Skeletal muscle tissue (tissue), 3 donors: ENCODE measurements at regions not wholly inside any gene's neighbourhood (a gene's known extent, or its start where the extent isn't known, plus 50 kb on each side); places are given as distances from the start of the nearest gene placed in this dataset.
"Not testable (repeated sequence)": the region's sequence is repeated elsewhere in the genome, so short reads cannot be mapped to it uniquely, and the experiment has no call there.

ENCODE experiments used
- H3K27ac ChIP-seq: one replicate; pipeline ENCODE4 v1.7.0; 2013; ENCODE audit warnings: mild to moderate bottlenecking, low read depth, low read length, inconsistent platforms
- H3K27me3 ChIP-seq, 3 donors: one replicate each; pipeline ENCODE4 v1.7.0; 2013; ENCODE audit warnings: low read length in 3 of 3; ENCODE audit not compliant: control insufficient read depth in 3 of 3, insufficient read depth in 3 of 3
- H3K36me3 ChIP-seq, 3 donors: one replicate each; pipeline ENCODE4 v1.7.0; 2013; ENCODE audit warnings: low read length in 3 of 3; ENCODE audit not compliant: control insufficient read depth in 3 of 3, insufficient read depth in 3 of 3
- H3K4me1 ChIP-seq, 3 donors: one replicate each; pipeline ENCODE4 v1.7.0; 2013; ENCODE audit warnings: low read length in 3 of 3, mild to moderate bottlenecking in 3 of 3; ENCODE audit not compliant: control insufficient read depth in 3 of 3, insufficient read depth in 3 of 3
- H3K4me3 ChIP-seq, 3 donors: one replicate each; pipeline ENCODE4 v1.7.0; 2013; ENCODE audit warnings: low read length in 3 of 3
- H3K9ac ChIP-seq, 3 donors: one replicate each; pipeline ENCODE4 v1.7.0; 2013; ENCODE audit warnings: low read length in 3 of 3, mild to moderate bottlenecking in 3 of 3, moderate library complexity in 2 of 3, low read depth in 1 of 3
- H3K9me3 ChIP-seq, 3 donors: one replicate each; pipeline ENCODE4 v1.7.0; 2013; ENCODE audit warnings: low read length in 3 of 3; ENCODE audit not compliant: control insufficient read depth in 3 of 3
- donor health status: Osteomylitis.

DNA sequence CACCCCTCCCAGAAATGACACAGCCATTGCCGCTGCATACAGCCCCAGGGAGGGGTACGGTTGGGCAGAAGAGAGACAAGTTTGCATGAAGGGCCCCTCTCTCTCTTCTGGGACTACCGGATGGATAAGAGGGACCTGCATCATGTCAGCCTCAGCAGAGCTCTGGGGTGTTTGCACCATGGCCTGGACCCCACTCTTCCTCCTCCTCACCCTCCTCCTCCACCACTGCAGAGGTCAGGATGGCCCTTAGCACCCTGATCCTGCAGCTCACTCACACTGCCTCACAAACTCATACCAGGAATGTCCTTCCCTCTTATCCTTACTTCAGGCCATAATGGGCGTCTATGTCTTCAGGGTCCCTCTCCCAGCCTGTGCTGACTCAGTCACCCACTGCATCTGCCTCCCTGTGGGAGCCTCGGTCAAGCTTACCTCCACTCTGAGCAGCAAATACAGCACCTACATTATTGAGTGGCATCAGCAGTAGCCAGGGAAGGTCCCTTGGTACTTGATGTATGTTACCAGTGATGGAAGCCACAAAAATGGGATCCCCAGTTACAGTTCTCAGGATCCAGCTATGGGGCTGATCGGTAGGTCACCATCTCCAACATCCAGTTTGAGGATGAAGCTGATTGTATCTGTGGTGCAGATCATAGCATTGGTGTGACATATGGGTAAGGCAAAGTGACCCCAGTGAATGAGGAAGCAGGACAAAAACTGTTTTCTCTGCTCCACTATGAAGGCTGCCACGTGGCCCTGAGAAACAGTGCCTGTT is 62.2 kb upstream of the VPREB1 start:
- H3K27ac ChIP-seq: no peak overlapping the region
- no peaks in the 10 kb centered on the region for H3K9me3 ChIP-seq
- peaks cover 41 to 64% (median 51%) of the 10 kb centered on the region in 3 donors for H3K27me3 ChIP-seq
- no peak overlapping the region for H3K9ac ChIP-seq
- no peaks in the 10 kb centered on the region for H3K36me3 ChIP-seq
- no peaks in the 10 kb centered on the region for H3K4me1 ChIP-seq
- H3K4me3 ChIP-seq: no peak overlapping the region

DNA sequence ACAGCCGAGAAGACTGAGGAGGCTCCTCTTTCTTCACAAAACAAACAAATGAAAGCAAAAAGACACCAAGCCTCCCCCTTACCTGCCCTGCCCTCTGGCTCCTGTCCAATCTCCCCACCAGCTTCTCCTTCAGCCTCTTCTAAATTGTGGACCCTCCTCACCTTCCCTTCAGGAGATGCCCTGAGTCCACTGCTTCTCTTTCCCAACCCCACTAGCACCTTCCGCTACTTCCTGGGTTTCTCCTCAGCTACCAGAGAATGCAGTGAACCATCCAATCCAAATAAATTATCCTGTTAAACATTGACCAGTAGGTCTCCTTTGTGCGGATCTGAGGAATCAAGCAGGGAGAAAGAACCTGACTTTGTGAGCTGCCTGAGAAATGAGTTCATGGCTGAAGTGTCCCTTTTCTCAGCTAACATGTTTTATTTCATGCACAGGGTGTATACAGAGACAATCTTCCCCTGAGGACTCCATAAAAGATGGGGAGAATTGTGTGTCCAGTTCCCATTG is 63.2 kb upstream of the VPREB1 start:
- Histone ChIP-seq H3K27ac (no peak overlapping the region), H3K36me3 (no peaks in the 10 kb centered on the region), H3K4me3 (no peak overlapping the region), H3K9ac (no peak overlapping the region), H3K9me3 (no peaks in the 10 kb centered on the region), H3K27me3 (peaks cover 41 to 59% (median 54%) of the 10 kb centered on the region in 3 donors), H3K4me1 (no peaks in the 10 kb centered on the region)

DNA sequence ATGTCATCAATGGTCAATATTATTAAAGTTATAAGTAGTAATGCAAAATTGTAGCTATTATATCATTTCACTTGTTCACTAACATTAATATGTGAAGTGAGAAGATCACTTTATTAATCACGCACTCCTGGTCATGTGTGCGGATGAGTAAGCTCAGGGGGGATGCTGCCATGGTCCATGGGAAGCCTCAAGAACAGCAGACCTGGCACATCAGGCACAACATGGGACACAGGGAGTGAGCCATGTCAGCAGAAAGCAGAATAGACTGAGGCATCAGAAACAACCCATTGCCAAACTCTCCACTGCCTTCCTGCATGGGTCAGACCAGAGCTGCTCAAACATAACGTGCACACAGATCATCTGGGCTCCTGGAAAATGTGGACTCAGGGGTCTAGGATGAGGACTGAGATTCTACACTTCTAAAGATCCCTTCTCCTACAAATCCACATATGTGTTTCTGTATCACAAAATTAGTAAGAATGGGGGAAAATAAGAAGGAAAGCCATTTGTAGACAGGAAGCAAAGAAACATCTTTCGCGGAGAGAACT is 63.8 kb upstream of the VPREB1 start:
- Histone ChIP-seq H3K9ac (no peak overlapping the region), H3K4me3 (no peak overlapping the region), H3K4me1 (no peaks in the 10 kb centered on the region), H3K9me3 (no peaks in the 10 kb centered on the region), H3K27me3 (peaks cover 36 to 54% (median 50%) of the 10 kb centered on the region in 3 donors), H3K36me3 (no peaks in the 10 kb centered on the region), H3K27ac (no peak overlapping the region)

DNA sequence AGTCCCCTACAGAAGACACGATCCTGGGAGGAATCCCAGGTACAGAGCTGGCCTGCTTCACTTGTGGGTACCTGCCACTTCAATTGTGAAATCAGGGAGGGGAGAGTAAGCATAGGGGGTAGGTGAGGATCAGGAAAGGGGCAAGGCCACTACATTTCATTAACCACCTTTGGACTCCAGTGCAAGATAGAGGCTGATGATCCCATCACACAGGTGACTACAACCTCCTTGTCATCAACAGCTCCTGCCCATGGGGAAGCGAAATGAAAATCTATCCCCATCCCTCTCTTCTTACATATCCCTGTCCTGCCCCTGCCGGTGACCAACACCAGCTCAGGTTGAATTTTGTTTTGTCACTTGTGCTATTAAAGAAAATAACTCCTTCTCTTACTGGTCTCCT is 64.7 kb upstream of the VPREB1 start:
- Histone ChIP-seq H3K27me3 (peaks cover 33 to 50% (median 46%) of the 10 kb centered on the region in 3 donors), H3K9me3 (no peaks in the 10 kb centered on the region), H3K4me3 (no peak overlapping the region), H3K27ac (no peak overlapping the region), H3K4me1 (no peaks in the 10 kb centered on the region), H3K36me3 (no peaks in the 10 kb centered on the region), H3K9ac (no peak overlapping the region)

DNA sequence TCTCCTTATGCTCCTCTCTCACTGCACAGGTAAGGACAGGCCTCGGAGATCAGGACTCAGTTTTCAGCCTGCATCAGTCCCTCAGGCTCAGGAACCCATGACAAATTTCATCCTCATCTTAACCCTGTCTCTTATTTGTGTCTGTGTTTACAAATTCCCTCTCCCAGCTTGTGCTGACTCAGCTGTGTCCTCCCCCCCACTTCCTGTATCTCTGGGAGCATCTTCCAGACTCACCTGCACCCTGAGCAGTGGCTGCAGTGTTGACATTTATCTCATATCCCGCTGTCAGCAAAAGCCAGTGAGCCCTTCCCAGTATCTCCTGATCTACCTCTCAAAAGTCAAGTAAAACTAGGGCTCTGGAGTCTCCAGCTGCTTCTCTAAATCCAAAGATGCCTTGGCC is 65.6 kb upstream of the VPREB1 start:
- H3K4me3 ChIP-seq: no peak overlapping the region
- no peaks in the 10 kb centered on the region for H3K9me3 ChIP-seq
- H3K27me3 ChIP-seq: peaks cover 31 to 44% (median 43%) of the 10 kb centered on the region in 3 donors

DNA sequence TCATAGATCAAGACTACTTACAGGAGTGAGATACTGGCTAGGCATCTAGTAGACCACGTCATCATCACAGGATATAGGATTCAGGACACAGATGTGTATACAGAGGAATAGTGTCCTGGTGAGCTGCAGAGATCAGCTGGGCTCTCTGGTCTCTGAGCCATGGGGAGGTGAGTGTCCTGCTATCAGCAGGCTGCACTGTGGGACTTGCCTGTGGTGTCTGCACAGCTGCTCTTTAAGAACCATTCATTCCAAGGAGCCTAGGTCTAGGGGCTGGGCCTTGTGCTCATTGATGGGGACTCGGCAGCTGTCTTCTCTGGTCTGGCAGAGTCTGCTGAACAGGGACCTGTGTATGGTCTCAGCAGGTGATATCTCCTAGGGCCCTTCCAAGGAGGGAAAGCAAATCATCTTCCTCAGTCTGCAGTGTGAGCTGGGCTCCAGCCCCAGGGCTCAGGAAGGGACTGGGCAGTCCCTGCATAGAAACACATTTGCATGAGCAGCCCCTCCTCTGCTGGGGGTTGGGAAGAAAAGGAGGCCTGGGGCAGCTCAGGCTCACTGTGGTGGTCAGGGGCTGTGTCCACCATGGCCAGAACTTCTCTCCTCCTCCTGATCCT is 66.1 kb upstream of the VPREB1 start:
- Histone ChIP-seq H3K9me3 (no peaks in the 10 kb centered on the region), H3K27me3 (peaks cover 27 to 38% (median 38%) of the 10 kb centered on the region in 3 donors), H3K4me1 (no peaks in the 10 kb centered on the region), H3K27ac (no peak overlapping the region), H3K4me3 (no peak overlapping the region), H3K9ac (no peak overlapping the region), H3K36me3 (no peaks in the 10 kb centered on the region)

More for the DNA sequence above, 65.6 kb upstream of the VPREB1 start:
- Histone ChIP-seq H3K4me1 (no peaks in the 10 kb centered on the region), H3K36me3 (no peaks in the 10 kb centered on the region), H3K9ac (no peak overlapping the region), H3K27ac (no peak overlapping the region)

DNA sequence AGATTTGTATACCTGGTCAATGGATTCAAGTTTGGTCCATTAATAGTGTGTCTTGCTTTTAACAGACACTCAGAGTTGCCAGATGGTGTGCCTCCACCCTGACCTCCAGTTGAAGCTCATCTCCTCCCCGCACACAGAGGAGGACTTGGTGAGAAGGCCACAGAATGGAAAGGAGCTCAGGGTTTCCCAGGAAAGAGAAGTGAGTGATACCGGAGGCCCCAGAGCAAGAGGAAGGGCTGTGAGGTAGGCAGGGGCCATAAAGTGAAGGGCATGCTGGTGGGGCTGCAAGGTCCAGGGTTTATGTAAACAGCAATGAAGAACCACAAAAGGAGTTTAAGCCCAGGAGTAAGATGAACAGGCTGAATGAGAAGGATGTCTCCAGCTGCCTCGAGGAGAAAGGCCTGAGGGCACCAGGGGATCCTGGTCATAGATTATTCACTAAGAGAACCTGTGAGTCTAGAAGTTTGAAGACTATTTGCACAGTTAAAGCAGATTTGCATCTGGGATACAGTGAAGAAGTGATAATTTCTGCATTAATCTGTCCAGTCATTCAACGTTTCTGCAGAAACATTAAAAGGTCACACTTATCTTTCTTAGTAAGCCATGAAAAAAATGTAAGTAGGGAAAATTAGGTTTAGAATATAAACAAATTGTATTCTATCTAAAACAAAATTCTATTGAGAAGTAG is 67.5 kb upstream of the VPREB1 start:
- H3K36me3 ChIP-seq: no peaks in the 10 kb centered on the region
- H3K27me3 ChIP-seq: peaks cover 18 to 26% (median 25%) of the 10 kb centered on the region in 3 donors
- H3K4me3 ChIP-seq: no peak overlapping the region
- H3K4me1 ChIP-seq: no peaks in the 10 kb centered on the region
- H3K9me3 ChIP-seq: no peaks in the 10 kb centered on the region
- no peak overlapping the region for H3K27ac ChIP-seq
- H3K9ac ChIP-seq: no peak overlapping the region

DNA sequence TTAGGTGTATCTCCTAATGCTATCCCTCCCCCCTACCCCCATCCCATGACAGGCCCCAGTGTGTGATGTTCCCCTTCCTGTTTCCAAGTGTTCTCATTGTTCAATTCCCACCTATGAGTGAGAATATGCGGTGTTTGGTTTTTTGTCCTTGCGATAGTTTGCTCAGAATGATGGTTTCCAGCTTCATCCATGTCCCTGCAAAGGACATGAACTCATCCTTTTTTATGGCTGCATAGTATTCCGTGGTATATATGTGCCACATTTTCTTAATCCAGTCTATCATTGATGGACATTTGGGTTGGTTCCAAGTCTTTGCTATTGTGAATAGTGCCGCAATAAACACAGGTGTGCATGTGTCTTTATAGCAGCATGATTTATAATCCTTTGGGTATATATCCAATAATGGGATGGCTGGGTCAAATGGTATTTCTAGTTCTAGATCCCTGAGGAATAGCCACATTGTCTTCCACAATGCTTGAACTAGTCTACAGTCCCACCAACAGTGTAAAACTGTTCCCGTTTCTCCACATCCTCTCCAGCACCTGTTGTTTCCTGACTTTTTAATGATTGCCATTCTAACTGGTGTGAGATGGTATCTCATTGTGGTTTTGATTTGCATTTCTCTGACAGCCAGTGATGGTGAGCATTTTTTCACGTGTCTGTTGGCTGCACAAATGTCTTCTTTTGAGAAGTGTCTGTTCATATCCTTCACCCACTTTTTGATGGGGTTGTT is 71.5 kb upstream of the VPREB1 start:
- peaks cover 0 to 16% (median 14%) of the 10 kb centered on the region in 3 donors for H3K27me3 ChIP-seq
- not testable (repeated sequence) for H3K27ac ChIP-seq, H3K9ac ChIP-seq, H3K4me3 ChIP-seq, H3K9me3 ChIP-seq, H3K4me1 ChIP-seq, H3K36me3 ChIP-seq

DNA sequence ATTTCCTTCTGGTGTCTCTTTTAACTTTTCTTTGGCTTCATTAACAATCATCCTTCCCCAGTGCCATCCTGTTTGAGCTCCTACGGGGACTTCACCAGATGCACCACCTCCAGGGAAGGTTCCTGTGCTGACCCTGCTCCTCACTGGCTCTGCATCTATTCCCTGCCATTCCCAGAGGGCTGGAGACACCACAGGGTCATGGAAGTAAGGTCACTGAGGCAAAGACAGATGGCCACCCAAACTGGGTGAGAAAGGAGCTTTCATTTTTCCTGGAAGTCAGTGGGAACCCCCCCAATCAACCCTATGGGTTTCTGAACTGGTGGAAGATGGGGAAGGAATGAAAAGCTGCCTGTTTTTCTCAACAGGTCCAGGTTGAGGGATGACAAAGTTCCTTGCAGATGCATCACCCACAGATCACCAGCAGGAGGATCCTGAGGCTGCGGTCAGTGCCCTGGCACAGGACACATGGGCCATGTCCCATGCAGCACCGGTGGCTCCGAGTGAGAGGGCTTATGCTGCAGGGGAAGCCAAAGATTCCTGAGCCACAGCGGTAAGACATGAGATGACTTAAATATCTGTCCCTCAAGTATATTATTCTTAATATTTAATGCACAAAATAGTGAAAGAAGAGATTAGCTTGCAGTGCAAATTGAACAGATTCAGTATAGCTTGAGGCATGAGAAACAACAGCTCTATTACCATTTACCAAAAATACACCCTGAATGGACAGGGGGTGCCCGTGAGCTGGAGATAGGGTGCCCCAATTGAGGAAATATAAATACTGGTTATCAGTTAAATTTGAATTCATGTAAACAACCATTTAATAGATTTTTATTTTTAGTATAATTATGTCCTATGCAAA is 73.0 kb upstream of the VPREB1 start:
- Histone ChIP-seq H3K9me3 (no peaks in the 10 kb centered on the region), H3K4me1 (peaks cover 0 to 3% (median 0%) of the 10 kb centered on the region in 3 donors), H3K36me3 (no peaks in the 10 kb centered on the region), H3K9ac (no peak overlapping the region), H3K4me3 (no peak overlapping the region), H3K27me3 (peaks cover 0 to 18% (median 17%) of the 10 kb centered on the region in 3 donors), H3K27ac (no peak overlapping the region)
